CD4-positive, alpha-beta T cell (primary cell): ENCODE measurements at regions not wholly inside any gene's neighbourhood (a gene's known extent, or its start where the extent isn't known, plus 50 kb on each side); places are given as distances from the start of the nearest gene placed in this dataset.

Source experiments
- ATAC-seq: fragments of 200-7000 bp; cut with Tn5 transposase; one replicate; pipeline ENCODE4 v1.10.0; 2022; ENCODE audit warnings: mild to moderate bottlenecking; ENCODE audit not compliant: poor library complexity
- CTCF ChIA-PET: fragments of 350-600 bp; sonication (Branson Sonifier 250); formaldehyde crosslinking; loops from one replicate; lab custom pipeline; 2021; ENCODE audit warnings: antibody characterized with exemption, inconsistent platforms; lab: Charles Lee
- POLR2A ChIA-PET: fragments of 350-600 bp; sonication (Branson Sonifier 250); formaldehyde crosslinking; loops from one replicate; lab custom pipeline; 2021; ENCODE audit warnings: antibody characterized with exemption, inconsistent platforms; lab: Charles Lee
- DNase-seq, 14 experiments: peaks; one replicate each; pipeline ENCODE4 v3.0.0-alpha.2; 2013 to 2020; ENCODE audit warnings: mixed read lengths in 2 of 14
- H3K27ac ChIP-seq, 2 donors: one replicate each; pipeline versions ENCODE4 v1.5.1 to v1.7.0; 2013; ENCODE audit warnings: low read length in 2 of 2, low read depth in 1 of 2, mild to moderate bottlenecking in 1 of 2
- H3K27me3 ChIP-seq, 2 experiments: 1 replicate in 1 of 2; 2 replicates in 1 of 2; pipeline versions ENCODE4 v1.6.1 to v1.7.0; 2013; ENCODE audit warnings: low read length in 2 of 2, control low read depth in 1 of 2, mild to moderate bottlenecking in 1 of 2, moderate library complexity in 1 of 2; ENCODE audit not compliant: insufficient read depth in 2 of 2, control insufficient read depth in 1 of 2
- H3K36me3 ChIP-seq: one replicate; pipeline ENCODE4 v1.6.1; 2013; ENCODE audit warnings: low read length, control low read depth; ENCODE audit not compliant: insufficient read depth
- H3K4me1 ChIP-seq: one replicate; pipeline ENCODE4 v1.6.1; 2013; ENCODE audit warnings: low read length, control low read depth; ENCODE audit not compliant: insufficient read depth
- H3K4me3 ChIP-seq: one replicate; pipeline ENCODE4 v1.5.1; 2013; ENCODE audit warnings: mild to moderate bottlenecking, low read length, moderate library complexity
- H3K9me3 ChIP-seq, 2 experiments: 1 replicate in 1 of 2; 2 replicates in 1 of 2; pipeline versions ENCODE4 v1.6.1 to v1.7.0; 2013; ENCODE audit warnings: low read length in 2 of 2, mild to moderate bottlenecking in 2 of 2, control low read depth in 1 of 2, moderate library complexity in 1 of 2; ENCODE audit not compliant: control insufficient read depth in 1 of 2, insufficient read depth in 1 of 2
- H3K27ac Mint-ChIP-seq: one replicate; pipeline ENCODE4 v1.8.0; 2020; ENCODE audit warnings: mixed read lengths
- H3K27me3 Mint-ChIP-seq: one replicate; pipeline ENCODE4 v1.8.0; 2021; ENCODE audit warnings: mixed read lengths
- H3K36me3 Mint-ChIP-seq: one replicate; pipeline ENCODE4 v1.8.0; 2021; ENCODE audit warnings: low read depth, mixed read lengths
- H3K4me1 Mint-ChIP-seq: one replicate; pipeline ENCODE4 v1.8.0; 2021; ENCODE audit warnings: low read depth, mixed read lengths
- H3K4me3 Mint-ChIP-seq: one replicate; pipeline ENCODE4 v1.8.0; 2020; ENCODE audit warnings: mild to moderate bottlenecking, mixed read lengths
- H3K9me3 Mint-ChIP-seq: one replicate; pipeline ENCODE4 v1.8.0; 2020; ENCODE audit warnings: mixed read lengths
- intact Hi-C, 2 experiments: fragments of 100-400 bp; cut with DNase I in 1 of 2; cut with micrococcal nuclease in 1 of 2; formaldehyde crosslinking; loops; one replicate each; pipeline versions ENCODE4 v1.15.1 to v1.9.0; 2023 to 2025; cut with DNase I, micrococcal nuclease
- TF ChIP-seq, protein P1 (sequence below): fragments of 200-600 bp; IDR thresholded peaks from one replicate; pipeline ENCODE4 v1.8.0; 2022; ENCODE audit warnings: antibody characterized with exemption, mild to moderate bottlenecking

- POLR2A ChIA-PET, result no interaction called here
- Histone ChIP-seq H3K36me3 (no peaks in the 10 kb centered on the region), H3K27ac (no peak overlapping the region), H3K9me3 (no peaks in the 10 kb centered on the region), H3K4me3 (no peak overlapping the region), H3K4me1 (no peaks in the 10 kb centered on the region), H3K27me3 (no peaks in the 10 kb centered on the region)
- Mint-ChIP-seq H3K4me1 (no peaks in the 10 kb centered on the region), H3K36me3 (no peaks in the 10 kb centered on the region), H3K9me3 (no peaks in the 10 kb centered on the region), H3K4me3 (no peak overlapping the region), H3K27ac (no peak overlapping the region), H3K27me3 (no peaks in the 10 kb centered on the region)
- ATAC-seq (no peak), DNase-seq (no peak)
- CTCF ChIA-PET, result no interaction called here
- TF ChIP-seq, protein P1, sequence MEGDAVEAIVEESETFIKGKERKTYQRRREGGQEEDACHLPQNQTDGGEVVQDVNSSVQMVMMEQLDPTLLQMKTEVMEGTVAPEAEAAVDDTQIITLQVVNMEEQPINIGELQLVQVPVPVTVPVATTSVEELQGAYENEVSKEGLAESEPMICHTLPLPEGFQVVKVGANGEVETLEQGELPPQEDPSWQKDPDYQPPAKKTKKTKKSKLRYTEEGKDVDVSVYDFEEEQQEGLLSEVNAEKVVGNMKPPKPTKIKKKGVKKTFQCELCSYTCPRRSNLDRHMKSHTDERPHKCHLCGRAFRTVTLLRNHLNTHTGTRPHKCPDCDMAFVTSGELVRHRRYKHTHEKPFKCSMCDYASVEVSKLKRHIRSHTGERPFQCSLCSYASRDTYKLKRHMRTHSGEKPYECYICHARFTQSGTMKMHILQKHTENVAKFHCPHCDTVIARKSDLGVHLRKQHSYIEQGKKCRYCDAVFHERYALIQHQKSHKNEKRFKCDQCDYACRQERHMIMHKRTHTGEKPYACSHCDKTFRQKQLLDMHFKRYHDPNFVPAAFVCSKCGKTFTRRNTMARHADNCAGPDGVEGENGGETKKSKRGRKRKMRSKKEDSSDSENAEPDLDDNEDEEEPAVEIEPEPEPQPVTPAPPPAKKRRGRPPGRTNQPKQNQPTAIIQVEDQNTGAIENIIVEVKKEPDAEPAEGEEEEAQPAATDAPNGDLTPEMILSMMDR, result no peak
- intact Hi-C loops, result no loop called here
These were observed 889.2 kb downstream of the PDCD6IP start for GRCh38 chr3:34687671-34688070.

- no peak overlapping the region for H3K27ac Mint-ChIP-seq
- H3K27me3 Mint-ChIP-seq, result no peaks in the 10 kb centered on the region
- Histone ChIP-seq H3K27me3 (no peaks in the 10 kb centered on the region), H3K4me3 (no peak overlapping the region), H3K36me3 (no peaks in the 10 kb centered on the region), H3K27ac (no peak overlapping the region), H3K9me3 (peaks cover 0 to 7% of the 10 kb centered on the region in 2 experiments), H3K4me1 (no peaks in the 10 kb centered on the region)
- no peaks in the 10 kb centered on the region for H3K4me1 Mint-ChIP-seq
- CTCF ChIA-PET, result no interaction called here
- no peak overlapping the region for H3K4me3 Mint-ChIP-seq
- H3K36me3 Mint-ChIP-seq, result no peaks in the 10 kb centered on the region
- peaks cover 6% of the 10 kb centered on the region for H3K9me3 Mint-ChIP-seq
- TF ChIP-seq, protein P1, result no peak
- DNase-seq (no peak), ATAC-seq (no peak)
- intact Hi-C loops, result no loop called here
- POLR2A ChIA-PET, result no interaction called here
These were observed 898.4 kb downstream of the PDCD6IP start for GRCh38 chr3:34696831-34697230.

DNA sequence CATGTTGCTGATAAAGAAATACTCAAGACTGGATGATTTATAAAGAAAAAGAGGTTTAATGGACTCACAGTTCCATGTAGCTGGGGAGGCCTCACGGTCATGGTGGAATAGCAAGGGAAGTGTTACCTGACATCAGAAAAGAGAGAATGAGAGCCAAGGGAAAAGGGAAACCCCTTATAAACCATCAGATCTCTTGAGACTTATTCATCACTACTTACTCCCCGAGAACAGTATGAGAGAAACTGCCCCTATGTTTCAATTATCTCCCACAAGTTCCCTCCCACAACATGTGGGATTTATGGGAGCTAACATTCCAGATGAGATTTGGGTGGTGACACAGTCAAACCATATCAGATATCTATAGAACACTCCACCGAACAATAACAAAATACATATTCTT, 904.6 kb downstream of the PDCD6IP start:
- no peak for ATAC-seq
- H3K27me3 ChIP-seq, result no peaks in the 10 kb centered on the region
- no peaks in the 10 kb centered on the region for H3K36me3 ChIP-seq
- no peak overlapping the region for H3K27ac ChIP-seq
- no peak for DNase-seq
- H3K4me1 ChIP-seq, result no peaks in the 10 kb centered on the region
- intact Hi-C loops, result no loop called here
- H3K9me3 ChIP-seq, result peaks cover 6 to 8% of the 10 kb centered on the region in 2 experiments
- ChIA-PET POLR2A (no interaction called here), CTCF (no interaction called here)
- H3K27me3 Mint-ChIP-seq, result no peaks in the 10 kb centered on the region
- H3K4me1 Mint-ChIP-seq, result no peaks in the 10 kb centered on the region
- peaks cover 6% of the 10 kb centered on the region for H3K36me3 Mint-ChIP-seq
- TF ChIP-seq, protein P1, result no peak
- H3K9me3 Mint-ChIP-seq, result peaks cover 16% of the 10 kb centered on the region
- H3K27ac Mint-ChIP-seq, result no peak overlapping the region
- H3K4me3 ChIP-seq, result no peak overlapping the region
- no peak overlapping the region for H3K4me3 Mint-ChIP-seq
